ENCODE measurements at regions not wholly inside any gene's neighbourhood (a gene's known extent, or its start where the extent isn't known, plus 50 kb on each side); places are given as distances from the start of the nearest gene placed in this dataset.

DNA sequence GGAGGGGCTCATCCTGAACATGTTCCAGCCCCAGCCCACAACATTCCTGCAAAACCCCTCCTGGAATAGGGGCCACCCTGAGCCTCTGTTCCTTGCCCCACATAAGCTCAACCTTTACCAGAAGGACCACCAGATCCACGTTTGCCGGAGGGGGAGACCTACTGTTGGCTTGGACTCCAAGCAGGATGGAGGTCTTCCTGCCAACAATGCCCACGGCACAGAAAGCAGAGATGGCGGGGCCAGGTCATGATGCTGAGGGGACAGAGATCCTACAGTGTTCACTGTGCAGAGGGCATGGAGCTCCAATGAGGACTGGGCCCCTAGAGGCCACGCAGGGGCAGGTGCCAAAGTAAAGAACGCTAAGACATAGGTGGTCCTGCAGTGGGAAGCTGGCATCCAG is 98.5 kb upstream of the RAB6C start:
- DNase-seq = no peak

DNA sequence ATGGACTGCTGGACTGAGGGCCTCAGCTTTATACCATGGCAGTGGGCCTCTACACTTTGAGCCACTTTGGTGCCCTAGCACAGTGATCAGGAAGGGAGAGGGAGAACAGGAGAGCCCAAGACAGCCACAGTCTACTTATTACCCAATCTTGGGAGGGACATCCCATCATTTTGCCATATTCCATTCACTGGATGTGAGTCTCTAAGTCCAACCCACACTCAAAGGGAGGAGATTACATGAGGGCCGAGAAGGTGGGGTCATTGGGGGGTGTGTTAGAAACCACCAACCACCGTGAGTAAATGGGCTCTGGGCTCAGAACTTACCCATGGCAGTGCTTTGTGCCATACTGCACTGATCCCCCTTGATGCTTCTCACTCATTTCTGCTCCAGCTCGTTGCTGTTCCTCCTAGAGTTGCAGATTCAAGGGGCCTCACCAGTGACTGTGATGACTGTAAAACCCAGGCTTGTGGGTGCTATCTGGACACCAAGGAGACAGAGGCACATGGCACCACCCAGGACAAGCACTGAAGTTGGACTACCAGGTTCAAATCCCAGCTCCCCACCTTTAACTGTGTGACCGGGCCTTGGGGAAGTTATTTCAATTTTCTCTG is 97.6 kb upstream of the RAB6C start:
- DNase-seq = no peak

GRCh38 chr2:129882476-129882875 is 97.0 kb upstream of the RAB6C start:
- no peak for DNase-seq

DNA sequence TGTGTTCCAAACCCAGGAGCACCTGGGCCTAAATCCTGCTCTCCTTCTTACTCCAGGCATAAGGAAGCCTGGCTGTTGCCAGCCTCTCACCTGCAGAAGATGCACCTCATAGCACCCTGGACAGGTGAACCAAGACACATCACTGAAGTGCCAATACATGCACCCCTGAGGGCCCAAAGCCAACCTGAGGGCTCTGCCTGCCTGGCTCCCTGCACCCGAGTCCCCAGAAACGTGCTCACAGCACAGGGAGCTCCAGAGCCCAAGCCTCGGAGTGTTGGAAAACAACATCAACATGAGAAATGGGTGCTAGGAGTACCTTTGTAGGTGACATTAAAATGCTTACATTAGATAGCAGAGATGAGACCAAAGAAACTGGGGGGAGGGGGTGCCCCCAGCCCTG is 96.3 kb upstream of the RAB6C start:
- no peak for DNase-seq

GRCh38 chr2:129884221-129884786 is 95.2 kb upstream of the RAB6C start:
- no peak for DNase-seq

GRCh38 chr2:129885735-129886134 is 93.7 kb upstream of the RAB6C start:
- DNase-seq = no peak

- DNase-seq = no peak
Measured at GRCh38 chr2:129887688-129888266, 91.7 kb upstream of the RAB6C start.

GRCh38 chr2:129888461-129888860 is 91.0 kb upstream of the RAB6C start:
- no peak for DNase-seq

DNA sequence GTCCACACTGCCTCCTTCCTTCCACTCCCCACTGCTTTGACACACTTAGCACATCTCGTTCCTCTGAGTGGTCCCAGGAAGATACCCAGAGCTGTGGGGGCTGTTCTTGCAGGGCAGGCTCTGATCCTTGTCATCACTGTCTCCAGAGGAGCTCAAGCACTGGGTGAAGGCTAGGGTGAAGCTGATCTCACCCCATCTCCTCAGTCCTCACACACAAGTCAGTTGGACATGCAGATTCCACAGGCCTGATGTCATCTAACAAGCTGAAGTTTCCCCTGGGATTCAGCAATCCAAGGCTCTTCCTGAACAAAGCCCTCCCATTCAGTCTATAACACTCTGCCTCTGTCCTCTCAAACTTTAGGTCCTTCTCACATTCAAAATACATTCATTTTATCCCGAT is 90.6 kb upstream of the RAB6C start:
- no peak for DNase-seq

DNA sequence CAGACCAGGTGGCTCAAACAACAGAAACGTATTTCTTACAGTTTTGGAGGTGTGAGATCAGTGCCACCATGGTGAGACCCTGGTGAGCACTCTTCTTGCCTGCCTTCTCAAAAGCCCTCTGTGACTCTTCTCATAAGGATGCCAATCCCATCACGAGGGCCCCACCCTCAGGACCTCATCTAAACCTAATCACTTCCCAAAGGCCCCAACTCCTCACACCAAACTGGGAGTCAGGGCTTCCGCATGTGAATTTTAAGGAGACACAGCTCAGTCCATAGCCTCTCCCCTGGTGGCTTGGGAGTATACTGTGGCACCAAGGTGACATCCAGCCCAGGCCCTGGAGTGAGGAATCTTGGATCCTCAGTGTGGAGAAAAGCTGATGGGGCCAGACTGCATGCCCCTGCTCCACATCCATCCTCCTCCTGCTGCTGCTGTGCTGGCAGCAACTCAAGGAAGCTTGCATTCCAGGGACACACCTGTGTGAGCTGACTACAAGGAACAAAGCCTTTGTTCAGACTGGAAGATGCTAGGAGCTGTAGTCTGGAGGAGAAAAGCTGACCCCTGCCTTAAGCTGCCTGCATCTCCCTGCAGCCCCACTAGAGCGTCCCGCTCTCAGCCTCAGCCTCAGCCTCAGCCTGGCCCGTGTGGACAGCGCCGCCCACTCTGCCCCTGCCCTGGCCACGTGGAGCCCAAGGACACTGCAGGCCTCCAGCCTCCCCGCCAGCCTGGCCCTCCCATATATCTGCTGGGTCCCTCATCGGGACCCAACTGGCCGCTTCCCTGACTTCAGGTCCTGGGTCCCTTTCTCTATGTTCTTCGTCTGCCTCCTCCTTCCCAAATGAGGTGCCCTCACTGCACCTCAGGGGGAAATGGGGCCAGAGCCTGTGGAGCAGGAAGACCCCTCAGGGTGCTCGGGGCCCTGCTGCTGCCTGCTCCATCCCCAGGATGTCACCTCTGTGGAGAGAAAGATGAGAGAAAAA is 87.8 kb upstream of the RAB6C start:
- no peak for DNase-seq

DNA sequence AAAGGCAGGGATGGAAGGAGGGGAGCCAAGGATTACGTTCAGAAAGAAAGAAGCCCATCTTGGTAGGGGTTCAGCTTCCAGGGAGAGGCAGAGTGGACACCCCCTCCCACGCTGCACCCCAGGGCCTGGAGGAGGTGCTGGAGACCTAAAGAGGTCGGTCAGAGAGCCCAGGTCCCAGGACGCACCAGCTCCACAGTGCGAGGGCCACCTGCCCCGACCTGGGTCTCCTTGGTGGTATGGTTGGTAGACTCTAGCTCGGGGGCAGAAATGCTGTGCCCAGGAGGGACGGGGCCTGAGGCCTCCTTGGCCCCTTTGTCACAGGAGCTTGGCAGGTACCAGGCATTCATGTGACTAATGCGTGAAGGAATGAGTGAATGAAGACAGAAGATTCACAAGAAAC is 87.1 kb upstream of the RAB6C start:
- no peak for DNase-seq

- no peak for DNase-seq
Measured at GRCh38 chr2:129892773-129893172, 86.7 kb upstream of the RAB6C start.

GRCh38 chr2:129893244-129893643 is 86.2 kb upstream of the RAB6C start:
- no peak for DNase-seq

- no peak for DNase-seq
Measured at GRCh38 chr2:129894616-129895015, 84.8 kb upstream of the RAB6C start.

- no peak for DNase-seq
Measured at GRCh38 chr2:129895061-129895460, 84.4 kb upstream of the RAB6C start.

GRCh38 chr2:129895526-129896082 is 83.9 kb upstream of the RAB6C start:
- no peak for DNase-seq

GRCh38 chr2:129896226-129897100 is 83.0 kb upstream of the RAB6C start:
- DNase-seq = no peak

- DNase-seq = no peak
Measured at GRCh38 chr2:129901754-129902415, 77.6 kb upstream of the RAB6C start.

DNA sequence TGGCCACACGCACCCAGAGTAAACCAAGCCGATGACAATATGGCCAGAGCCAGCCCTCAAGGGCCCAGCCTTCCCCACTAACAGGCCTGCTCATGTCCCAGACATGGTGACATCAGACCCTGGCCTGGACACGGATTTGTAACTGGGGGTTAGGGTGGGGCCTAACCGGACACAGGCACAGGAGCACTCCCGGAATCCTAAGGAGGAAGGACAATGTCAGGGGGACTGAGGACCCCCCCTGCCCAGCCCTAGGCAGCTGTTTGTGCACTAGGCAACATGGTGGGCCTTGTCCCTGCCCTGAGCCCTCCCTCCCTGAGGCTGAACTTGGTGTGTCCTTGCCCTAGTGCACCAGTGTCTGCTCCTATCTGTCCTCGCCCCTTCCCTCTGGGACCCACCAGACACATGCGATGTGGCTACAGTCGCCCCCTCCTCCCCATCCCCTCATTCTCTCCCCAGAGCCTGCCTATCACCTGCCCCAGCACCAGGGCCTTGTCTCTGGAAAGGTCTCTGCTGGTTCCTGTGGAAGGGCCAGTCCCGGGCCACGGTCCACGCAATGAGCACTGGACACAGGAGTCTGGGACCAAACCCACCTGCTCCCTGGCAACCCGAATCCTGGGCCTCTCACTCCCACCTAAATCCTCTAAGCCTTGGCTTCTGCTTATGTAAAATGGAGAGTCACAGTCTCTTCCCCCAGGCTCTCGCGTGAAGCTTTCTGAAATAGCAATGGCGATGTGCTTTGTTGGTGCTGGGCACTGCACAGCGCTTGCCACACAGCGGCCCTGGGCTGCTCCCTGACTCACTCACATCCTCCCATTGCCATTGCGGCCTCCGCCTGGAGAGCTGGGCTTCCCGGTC is 76.5 kb upstream of the RAB6C start:
- DNase-seq = no peak

DNA sequence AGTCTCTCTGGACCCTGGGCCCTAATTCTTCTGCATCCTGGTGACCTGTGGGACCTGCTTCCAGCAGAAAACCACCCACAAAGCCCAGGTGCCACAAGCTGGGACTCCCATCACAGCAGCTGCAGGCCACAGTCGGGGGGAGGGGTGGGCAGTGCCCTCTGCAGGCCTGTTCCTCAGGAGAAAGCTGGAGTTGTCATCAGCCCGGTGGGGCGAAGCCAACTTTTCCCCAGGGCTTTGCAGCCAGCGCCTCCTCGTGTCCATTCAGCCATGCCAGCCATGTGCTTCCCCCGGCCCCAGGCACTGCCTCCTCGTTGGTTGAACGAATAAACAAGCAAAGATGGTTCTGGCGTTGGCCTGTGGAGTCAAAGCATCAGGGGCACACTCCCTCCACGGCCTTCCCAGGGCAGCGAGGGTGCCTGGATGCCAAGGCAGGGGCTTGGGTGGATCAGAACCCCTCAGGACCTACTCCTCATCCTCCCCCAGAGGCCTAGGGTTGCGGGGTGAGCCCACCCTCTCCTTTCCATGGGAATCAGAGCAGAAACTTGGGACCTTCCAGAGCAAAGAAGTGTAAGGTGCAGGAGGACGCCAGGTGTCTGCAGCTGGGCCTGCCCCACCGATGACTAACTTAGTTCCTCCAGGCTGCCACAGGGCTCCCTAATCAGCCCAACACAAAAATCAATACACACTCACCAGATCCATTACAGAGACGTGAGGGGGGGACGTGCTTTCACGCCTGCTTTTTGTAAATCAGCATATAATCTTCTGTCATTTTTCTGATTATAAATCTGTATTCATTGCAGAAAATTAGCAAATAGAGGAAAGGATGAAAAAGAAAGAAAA is 75.7 kb upstream of the RAB6C start:
- DNase-seq = no peak
